T47D (cell line): ENCODE measurements at regions not wholly inside any gene's neighbourhood (a gene's known extent, or its start where the extent isn't known, plus 50 kb on each side); places are given as distances from the start of the nearest gene placed in this dataset.
"Not testable (repeated sequence)": the region's sequence is repeated elsewhere in the genome, so short reads cannot be mapped to it uniquely, and the experiment has no call there.

Source experiments
- DNase-seq, 2 experiments: peaks; one replicate each; pipeline versions ENCODE4 v3.0.0 to v3.0.0-alpha.2; 2011 to 2012; ENCODE audit warnings: low read depth in 1 of 2, low spot score in 1 of 2
- JUND ChIP-seq: IDR thresholded peaks from 2 replicates; pipeline ENCODE4 v1.6.1; 2012; ENCODE audit warnings: low read depth
- in situ Hi-C: cut with HindIII; loops from 2 replicates; pipeline ENCODE4 v1.10.0; 2016; ENCODE audit warnings: low sequenced_read_pairs, low pct_unique_long_range_greater_than_20kb

DNA sequence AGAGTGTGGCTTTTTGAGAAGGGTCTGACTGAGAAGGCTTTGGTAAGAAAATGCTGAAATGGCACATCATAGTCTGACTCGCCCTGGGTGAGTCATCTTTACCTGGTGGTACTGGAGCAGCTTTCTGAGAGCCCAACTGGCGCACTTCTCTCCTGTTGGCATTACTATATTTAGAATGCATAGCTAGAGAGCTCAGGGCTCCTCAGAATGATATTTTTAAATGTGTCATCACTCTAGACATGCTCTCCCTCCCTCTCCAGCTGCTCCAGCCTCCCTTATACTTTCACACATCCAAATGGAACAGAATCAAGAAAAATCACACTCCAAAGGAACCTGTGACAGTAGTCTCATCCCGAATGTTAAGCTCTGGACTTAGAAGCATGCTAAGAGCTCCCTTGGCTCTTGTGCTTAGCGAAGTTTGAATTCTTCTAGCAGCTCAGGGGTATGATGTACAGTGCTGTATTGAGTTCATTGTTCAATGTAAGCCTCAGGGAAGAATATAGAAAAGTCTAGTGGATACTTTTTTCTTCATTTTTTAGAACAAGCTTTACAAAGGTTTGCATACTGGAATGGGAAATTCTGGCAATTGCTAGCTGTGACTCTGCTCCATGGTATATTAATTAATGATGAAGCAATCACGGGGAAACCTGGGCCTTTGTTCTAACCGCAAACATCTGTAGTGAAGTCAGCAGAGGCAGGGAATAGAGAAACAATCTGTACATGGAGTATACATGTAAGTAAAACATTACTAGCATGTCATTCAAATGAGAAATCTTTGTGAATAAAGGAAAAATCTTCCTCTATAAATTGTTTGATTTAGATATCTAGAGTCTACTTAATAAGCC is 751.2 kb upstream of the NRXN1 start:
- TF ChIP-seq JUND, result no peak
- no peak for DNase-seq

GRCh38 chr2:51781691-51782090 is 749.8 kb upstream of the NRXN1 start:
- in situ Hi-C loops, result no loop called here
- TF ChIP-seq JUND, result no peak
- no peak for DNase-seq

More for the DNA sequence above, 751.2 kb upstream of the NRXN1 start:
- in situ Hi-C loops, result no loop called here

- TF ChIP-seq JUND, result no peak
- in situ Hi-C loops, result no loop called here
- DNase-seq, result no peak
Measured at GRCh38 chr2:51780353-51780752, 748.4 kb upstream of the NRXN1 start.

DNA sequence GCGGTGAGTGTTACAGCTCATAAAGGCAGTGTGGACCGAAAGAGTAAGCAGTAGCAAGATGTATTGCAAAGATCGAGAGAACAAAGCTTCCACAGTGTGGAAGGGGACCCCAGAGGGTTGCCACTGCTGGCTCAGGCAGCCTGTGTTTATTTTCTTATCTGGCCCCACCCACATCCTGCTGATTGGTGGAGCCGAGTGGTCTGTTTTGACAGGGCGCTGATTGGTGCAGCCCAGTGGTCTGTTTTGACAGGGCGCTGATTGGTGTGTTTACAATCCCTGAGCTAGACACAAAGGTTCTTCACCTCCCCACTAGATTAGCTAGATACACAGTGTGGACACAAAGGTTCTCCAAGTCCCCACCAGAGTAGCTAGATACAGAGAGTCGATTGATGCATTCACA is 747.8 kb upstream of the NRXN1 start:
- in situ Hi-C loops, result not testable (repeated sequence)

GRCh38 chr2:51778806-51779205 is 746.9 kb upstream of the NRXN1 start:
- in situ Hi-C loops, result no loop called here
- no peak for TF ChIP-seq JUND

More for the DNA sequence above, 747.8 kb upstream of the NRXN1 start:
- not testable (repeated sequence) for DNase-seq

GRCh38 chr2:51774606-51775005 is 742.7 kb upstream of the NRXN1 start:
- in situ Hi-C loops, DNase-seq: not testable (repeated sequence)

More at GRCh38 chr2:51778806-51779205, 746.9 kb upstream of the NRXN1 start:
- DNase-seq, result no peak

- no peak for TF ChIP-seq JUND
- DNase-seq, result no peak
Measured at GRCh38 chr2:51760441-51760840, 728.5 kb upstream of the NRXN1 start.

DNA sequence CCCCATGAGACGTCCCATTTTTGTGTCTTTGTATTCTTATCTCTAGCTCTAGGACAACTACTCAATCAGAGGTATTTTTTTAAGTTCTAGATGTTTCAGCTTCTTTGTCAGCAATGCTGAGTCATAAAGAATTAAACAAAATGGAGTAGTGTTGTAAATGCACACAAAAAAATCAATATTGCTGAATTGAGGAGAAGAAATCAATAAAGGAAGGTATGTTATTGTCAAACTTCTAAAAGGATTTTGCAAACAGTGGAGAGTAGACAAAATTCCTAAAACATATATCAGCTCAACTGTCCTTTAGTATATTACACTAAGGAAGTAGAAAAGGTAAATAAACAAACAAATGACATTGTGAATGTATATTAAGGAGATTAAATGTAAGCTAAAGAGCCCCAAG is 726.1 kb upstream of the NRXN1 start:
- no peak for DNase-seq
- TF ChIP-seq JUND, result no peak
- in situ Hi-C loops, result no loop called here

More at GRCh38 chr2:51760441-51760840, 728.5 kb upstream of the NRXN1 start:
- in situ Hi-C loops, result no loop called here

DNA sequence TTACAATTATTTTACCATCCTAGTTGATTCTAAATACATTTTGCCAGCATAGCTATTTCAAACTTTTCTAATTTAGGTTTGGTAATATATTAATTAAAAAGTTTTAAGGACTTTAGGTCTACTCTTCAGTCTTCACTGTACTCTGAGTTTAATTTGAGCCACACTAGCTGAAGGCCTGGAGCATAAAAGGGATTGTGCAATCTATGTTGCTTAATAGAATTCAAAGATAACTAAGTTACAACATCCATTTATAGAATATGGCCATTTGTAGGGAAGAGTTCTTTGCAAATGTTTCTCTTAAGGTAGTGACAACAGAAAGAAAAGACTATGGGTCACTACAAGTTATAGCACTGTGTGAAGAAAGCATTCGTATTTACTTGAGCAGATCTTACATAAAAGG is 702.2 kb upstream of the NRXN1 start:
- no peak for DNase-seq
- in situ Hi-C loops, result no loop called here
- no peak for TF ChIP-seq JUND

GRCh38 chr2:51723691-51724090 is 691.8 kb upstream of the NRXN1 start:
- no peak for TF ChIP-seq JUND

DNA sequence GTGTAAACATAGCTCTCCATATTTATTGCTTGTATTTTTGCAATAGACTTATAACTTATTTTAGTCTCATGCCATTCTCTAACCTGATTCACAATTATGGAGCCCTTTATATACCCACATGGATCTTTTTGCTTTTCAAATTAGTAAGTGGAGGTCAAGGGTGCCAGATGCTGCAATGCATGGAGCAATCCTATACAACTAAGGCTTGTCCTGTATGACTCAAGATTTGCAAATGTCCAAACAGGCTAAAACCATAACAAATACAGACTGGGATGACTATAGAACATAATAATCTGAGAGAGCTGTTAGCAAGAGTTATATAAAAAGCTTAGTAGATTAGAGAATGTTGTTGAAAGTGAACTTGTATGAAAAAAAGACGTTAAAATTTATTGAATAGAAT is 690.4 kb upstream of the NRXN1 start:
- in situ Hi-C loops, result no loop called here

More at GRCh38 chr2:51723691-51724090, 691.8 kb upstream of the NRXN1 start:
- in situ Hi-C loops, result no loop called here
- DNase-seq, result no peak

DNA sequence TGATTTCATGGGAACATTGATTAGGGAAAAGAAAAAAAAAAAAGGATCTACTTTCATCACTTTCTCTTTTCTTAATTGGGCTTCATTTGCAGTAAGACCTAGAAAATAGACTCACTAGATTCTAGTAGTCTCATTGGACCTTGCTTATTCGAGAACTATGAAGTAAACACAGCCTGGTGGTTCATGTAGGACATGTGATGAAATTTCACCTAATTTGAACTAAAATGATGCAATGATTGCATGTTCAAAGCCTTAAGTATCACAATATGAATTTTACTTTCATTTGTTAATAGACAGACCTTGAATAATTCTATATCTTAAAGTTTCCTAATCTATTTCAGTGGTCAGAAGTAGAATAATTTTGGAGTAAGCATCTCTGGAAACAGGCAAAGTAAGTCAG is 688.9 kb upstream of the NRXN1 start:
- no peak for TF ChIP-seq JUND
- no peak for DNase-seq
- in situ Hi-C loops, result no loop called here

More for the DNA sequence above, 690.4 kb upstream of the NRXN1 start:
- TF ChIP-seq JUND, result no peak
- no peak for DNase-seq

DNA sequence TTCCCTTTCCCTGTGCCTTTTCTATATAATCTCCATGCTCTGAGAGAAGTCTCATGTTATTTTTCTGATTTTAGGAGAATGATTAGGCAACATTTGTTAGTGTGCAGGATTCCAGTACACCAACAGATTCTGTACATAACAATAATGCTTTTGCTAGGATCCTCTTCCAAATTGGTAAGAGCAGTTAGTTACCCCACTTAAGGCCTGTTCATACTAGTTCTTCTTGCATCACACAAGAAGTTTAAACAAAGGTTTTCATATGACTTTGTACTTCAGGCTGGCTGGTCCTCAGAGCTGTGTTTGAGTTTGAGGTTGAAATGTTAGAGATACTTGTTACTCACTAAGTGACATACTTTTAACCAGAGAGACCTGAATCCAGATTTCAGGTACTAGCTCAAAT is 686.9 kb upstream of the NRXN1 start:
- in situ Hi-C loops, result no loop called here
- DNase-seq, result no peak
- TF ChIP-seq JUND, result no peak

DNA sequence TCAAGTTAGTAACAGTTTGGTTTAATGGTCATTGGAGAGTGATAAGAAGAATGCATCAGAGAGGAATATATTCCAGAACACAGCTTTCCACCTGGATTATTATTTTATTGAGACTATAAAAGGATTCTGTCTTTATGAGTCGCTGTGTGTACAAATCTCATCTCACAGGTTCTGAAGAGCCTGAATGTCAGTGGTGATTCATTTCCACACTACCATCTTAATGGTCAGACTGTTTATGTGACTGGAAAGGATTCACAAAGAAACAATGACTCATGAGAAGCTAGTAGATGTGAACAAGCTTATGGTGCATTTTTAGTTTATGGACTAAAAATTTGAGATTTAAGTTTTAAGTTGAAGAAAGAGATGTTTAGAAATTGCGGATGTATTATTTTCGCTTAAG is 685.4 kb upstream of the NRXN1 start:
- in situ Hi-C loops, result no loop called here
- TF ChIP-seq JUND, result no peak
- DNase-seq, result no peak
